ENCODE measurements at regions not wholly inside any gene's neighbourhood (a gene's known extent, or its start where the extent isn't known, plus 50 kb on each side); places are given as distances from the start of the nearest gene placed in this dataset.

- no peak overlapping the region for H3K27ac ChIP-seq
- TF ChIP-seq ZFX (IDR thresholded peaks at IDR 0.05) (no peak), CTCF (conservative IDR thresholded peaks at IDR 0.05) (no peak)
Observed at GRCh38 chr17:77830816-77831473, 127.6 kb upstream of the TNRC6C start.

GRCh38 chr17:77831474-77832179, 126.9 kb upstream of the TNRC6C start:
- TF ChIP-seq CTCF (conservative IDR thresholded peaks at IDR 0.05) (no peak), ZFX (IDR thresholded peaks at IDR 0.05) (no peak)

GRCh38 chr17:77832180-77832560, 126.3 kb upstream of the TNRC6C start:
- no peak for TF ChIP-seq ZFX (IDR thresholded peaks at IDR 0.05)
- TF ChIP-seq CTCF (conservative IDR thresholded peaks at IDR 0.05): no peak
- H3K27ac ChIP-seq: no peak overlapping the region

More at GRCh38 chr17:77831474-77832179, 126.9 kb upstream of the TNRC6C start:
- H3K27ac ChIP-seq: no peak overlapping the region

GRCh38 chr17:77833769-77834168, 124.7 kb upstream of the TNRC6C start:
- no peak for TF ChIP-seq ZFX (IDR thresholded peaks at IDR 0.05)
- no peak for TF ChIP-seq CTCF (conservative IDR thresholded peaks at IDR 0.05)
- no peak overlapping the region for H3K27ac ChIP-seq

GRCh38 chr17:77834170-77835115, 124.1 kb upstream of the TNRC6C start:
- no peak overlapping the region for H3K27ac ChIP-seq
- TF ChIP-seq ZFX (IDR thresholded peaks at IDR 0.05) (no peak), CTCF (conservative IDR thresholded peaks at IDR 0.05) (no peak)

GRCh38 chr17:77836557-77837041, 121.9 kb upstream of the TNRC6C start:
- TF ChIP-seq CTCF (conservative IDR thresholded peaks at IDR 0.05): no peak
- TF ChIP-seq ZFX (IDR thresholded peaks at IDR 0.05): no peak
- peak overlapping the region; percentile 13; the same call in 1 of the 2 replicates for H3K27ac ChIP-seq

- peak overlapping the region; percentile 13; the same call in 1 of the 2 replicates for H3K27ac ChIP-seq
Observed at GRCh38 chr17:77837072-77837471, 121.4 kb upstream of the TNRC6C start.

Measured in C4-2B (cell line).